ENCODE measurements at regions not wholly inside any gene's neighbourhood (a gene's known extent, or its start where the extent isn't known, plus 50 kb on each side); places are given as distances from the start of the nearest gene placed in this dataset.

GRCh38 chr4:115332078-115332477 is 218.7 kb upstream of the NDST4 start:
- no peak for DNase-seq (ENCODE audit: low spot score)

DNA sequence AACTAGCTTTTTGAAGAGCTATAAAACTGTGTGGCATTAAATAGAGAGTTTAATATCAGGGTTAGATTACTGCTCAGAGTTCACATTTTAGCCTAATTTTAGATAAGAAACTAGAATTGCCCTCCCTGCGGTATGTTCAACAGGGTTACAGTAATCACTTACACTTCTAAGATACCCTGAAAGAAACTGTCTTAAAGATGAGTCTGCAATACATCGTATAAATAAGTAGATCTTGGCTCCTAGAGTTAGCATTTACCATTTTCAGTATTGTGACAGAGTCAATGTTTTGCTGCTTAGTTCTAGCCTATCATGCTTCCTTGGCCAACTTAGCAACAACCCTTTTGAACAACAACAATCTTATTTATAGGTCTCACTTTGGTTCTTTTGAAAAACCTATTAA is 217.8 kb upstream of the NDST4 start:
- DNase-seq (ENCODE audit: low spot score), result no peak

DNA sequence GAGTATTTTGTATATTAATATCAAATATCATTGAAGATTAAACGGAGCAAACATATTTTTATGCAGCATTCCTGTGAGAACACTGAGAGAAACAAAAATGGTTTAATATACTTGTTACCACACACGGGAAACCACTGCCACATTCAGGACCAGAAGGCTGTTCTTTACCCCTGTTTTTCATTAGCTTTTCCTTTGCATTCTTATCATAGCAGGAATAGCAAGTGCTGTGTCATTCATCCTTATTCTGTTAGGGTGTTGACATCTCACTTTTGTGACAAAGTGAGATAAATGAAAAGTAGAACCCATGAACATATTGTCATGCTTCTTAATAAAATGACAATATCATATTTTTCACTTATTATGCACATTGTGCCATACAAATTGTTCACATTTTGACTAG is 212.4 kb upstream of the NDST4 start:
- DNase-seq (ENCODE audit: low spot score), result no peak

DNA sequence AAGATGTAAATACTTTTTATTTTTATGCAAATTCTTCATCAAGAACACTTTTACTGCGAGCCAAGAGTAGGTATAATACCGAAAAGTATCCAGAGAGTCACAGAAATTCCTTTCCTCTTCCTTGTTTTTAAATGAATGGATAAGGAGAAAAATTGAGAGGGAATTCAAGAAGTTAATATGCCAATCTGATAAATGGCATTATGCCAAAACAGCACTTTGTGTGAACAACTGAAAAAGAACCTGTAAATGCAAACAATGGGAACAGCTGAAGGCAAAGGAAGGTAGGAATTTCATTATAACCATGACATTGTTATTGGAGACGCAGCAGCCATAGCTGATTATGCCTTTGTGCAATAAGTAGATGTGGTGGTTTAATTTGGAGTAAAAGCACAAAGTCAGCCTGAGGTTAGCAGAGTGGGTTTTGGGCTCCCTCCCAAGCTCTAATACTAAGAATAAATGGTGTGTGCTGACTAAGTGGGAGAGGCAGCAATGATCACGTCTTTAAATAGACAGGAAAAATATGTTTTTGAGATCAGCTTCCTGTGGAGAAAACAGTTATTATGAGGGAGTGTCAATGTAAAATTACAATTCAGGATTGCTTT is 209.8 kb upstream of the NDST4 start:
- no peak for DNase-seq (ENCODE audit: low spot score)

GRCh38 chr4:115315182-115315581 is 201.8 kb upstream of the NDST4 start:
- no peak for DNase-seq (ENCODE audit: low spot score)

DNA sequence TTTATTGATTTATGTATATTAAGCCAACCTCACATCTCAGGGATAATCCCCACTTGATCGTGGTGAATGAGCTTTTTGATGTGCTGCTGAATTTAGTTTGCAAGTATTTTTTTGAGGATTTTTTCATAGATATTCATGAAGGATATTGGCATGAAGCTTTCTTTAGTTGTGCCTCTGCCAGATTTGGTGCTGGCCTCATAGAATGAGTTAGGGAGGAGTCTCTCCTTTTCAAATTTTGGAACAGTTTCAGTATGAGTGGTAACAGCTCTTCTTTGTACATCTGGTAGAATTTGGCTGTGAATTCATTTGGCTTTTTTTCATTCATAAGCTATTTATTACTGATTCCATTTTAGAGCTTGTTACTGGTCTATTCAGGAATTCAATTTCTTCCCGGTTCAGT is 197.2 kb upstream of the NDST4 start:
- DNase-seq (ENCODE audit: low spot score), result no peak

DNA sequence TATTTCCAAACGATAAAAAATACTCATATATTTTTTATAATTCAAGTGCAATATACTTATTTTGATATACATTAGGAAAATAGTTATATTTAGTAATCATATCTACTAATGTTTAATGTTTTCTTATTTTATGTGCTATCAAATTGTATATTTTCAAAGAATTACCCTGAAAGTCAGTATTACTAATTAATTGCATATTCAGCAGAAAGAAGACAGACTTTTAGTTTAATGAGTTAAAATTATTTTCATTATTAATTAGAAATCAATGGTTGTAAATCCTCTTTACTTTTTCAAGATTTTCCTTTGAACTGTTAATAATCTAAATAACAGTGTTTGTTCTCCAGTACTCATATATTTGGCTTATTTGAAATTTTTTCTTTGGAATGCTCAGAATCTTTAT is 181.3 kb upstream of the NDST4 start:
- DNase-seq (ENCODE audit: low spot score), result no peak

- DNase-seq (ENCODE audit: low spot score), result no peak
These were observed 179.7 kb upstream of the NDST4 start for GRCh38 chr4:115293093-115293462.

GRCh38 chr4:115292320-115293092 is 179.1 kb upstream of the NDST4 start:
- DNase-seq (ENCODE audit: low spot score), result no peak

DNA sequence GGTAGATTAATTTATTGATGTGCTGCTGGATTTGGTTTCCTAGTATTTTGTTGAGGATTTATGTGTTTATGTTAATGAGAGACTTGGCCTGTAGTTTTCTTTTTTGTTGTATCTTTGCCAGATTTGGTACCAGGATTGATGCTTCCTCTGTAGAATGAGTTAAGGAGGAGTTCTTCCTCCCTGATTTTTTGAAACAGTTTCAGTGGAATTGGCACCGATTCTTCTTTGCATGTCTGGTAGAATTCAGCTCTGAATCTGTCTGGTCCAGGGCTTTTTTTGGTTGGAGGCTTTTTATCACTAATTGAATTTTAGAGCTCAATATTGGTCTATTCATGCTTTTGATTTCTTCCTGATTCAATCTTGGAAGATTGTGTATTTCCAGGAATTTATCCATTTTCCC is 174.0 kb upstream of the NDST4 start:
- DNase-seq (ENCODE audit: low spot score), result no peak

GRCh38 chr4:115279330-115279729 is 165.9 kb upstream of the NDST4 start:
- DNase-seq (ENCODE audit: low spot score), result no peak

GRCh38 chr4:115278830-115279229 is 165.4 kb upstream of the NDST4 start:
- no peak for DNase-seq (ENCODE audit: low spot score)

DNA sequence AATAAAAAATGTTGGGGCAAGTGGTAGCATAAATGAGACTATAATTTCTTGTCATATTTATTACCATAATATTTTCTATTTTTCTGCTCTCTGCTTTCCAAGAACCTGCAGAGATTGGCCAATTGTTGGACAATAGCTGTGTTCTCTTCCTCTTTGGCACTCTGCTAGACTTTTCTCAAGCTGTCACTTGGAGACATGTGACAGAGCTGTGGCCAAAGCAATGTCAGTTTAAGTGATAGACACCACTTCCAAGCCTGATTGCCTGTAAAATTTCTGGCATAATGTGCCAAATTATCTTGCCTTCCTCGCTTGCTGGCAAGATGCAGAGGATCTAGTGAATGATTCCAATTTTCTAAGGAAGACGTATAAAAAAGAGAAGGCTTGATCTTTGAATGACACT is 162.2 kb upstream of the NDST4 start:
- DNase-seq (ENCODE audit: low spot score), result no peak

DNA sequence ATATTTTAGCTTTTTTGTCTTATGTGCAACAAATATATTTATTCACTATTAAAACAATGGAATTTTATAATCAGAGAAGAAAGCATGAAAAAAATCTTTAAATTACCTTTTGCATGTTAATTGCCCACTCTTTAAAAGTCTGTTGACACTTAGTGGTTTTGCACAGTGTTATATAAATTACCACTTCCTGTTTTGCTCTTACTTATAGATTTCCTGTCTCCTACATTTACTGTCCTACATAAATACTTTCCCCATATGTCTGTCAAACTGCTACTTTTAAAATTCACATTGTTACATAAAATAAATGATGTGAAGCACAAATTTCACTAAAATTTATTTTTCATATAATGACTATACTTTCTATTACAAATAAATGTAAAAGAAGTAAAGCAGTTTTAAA is 161.1 kb upstream of the NDST4 start:
- no peak for DNase-seq (ENCODE audit: low spot score)

GRCh38 chr4:115272594-115272993 is 159.2 kb upstream of the NDST4 start:
- no peak for DNase-seq (ENCODE audit: low spot score)

GRCh38 chr4:115272185-115272584 is 158.8 kb upstream of the NDST4 start:
- no peak for DNase-seq (ENCODE audit: low spot score)

DNA sequence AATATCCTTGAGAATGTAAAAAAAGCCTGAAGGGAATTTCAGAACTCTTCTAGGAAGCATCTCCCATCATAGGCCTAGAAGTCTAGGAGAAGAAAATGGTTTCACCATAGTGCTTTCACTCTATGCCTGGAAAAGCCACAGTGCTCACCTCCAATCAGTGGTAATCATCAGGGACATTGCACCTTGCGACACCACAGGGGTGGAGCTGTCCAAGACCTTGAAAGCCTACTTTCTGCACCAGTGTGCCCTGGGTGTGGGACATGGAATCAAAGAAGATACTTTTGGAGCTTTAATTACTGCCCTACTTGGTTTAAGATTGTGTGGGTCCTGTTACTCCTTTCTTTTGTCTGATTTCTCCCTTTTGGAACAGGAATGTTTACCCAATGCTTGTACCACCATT is 146.8 kb upstream of the NDST4 start:
- DNase-seq (ENCODE audit: low spot score), result no peak

DNA sequence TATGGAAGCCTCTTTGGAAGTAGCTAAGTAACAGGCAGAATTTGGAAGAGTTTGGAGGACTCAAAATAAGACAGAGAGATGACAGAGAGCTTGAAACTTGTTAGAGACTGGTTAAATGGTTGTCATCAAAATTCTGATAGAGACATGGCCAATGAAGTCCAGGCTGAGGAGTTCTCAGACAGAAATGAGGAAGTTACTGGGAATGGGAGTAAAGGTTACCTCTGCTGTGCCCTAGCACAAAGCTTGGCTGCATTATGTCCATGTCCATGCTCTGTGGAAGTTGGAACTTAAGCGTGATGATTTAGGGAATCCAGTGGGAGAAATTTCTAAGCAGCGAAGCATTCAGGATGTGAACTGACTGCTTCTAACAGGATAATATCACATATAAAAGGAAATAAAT is 146.2 kb upstream of the NDST4 start:
- DNase-seq (ENCODE audit: low spot score), result no peak

GRCh38 chr4:115249808-115250207 is 136.4 kb upstream of the NDST4 start:
- DNase-seq (ENCODE audit: low spot score), result no peak

DNA sequence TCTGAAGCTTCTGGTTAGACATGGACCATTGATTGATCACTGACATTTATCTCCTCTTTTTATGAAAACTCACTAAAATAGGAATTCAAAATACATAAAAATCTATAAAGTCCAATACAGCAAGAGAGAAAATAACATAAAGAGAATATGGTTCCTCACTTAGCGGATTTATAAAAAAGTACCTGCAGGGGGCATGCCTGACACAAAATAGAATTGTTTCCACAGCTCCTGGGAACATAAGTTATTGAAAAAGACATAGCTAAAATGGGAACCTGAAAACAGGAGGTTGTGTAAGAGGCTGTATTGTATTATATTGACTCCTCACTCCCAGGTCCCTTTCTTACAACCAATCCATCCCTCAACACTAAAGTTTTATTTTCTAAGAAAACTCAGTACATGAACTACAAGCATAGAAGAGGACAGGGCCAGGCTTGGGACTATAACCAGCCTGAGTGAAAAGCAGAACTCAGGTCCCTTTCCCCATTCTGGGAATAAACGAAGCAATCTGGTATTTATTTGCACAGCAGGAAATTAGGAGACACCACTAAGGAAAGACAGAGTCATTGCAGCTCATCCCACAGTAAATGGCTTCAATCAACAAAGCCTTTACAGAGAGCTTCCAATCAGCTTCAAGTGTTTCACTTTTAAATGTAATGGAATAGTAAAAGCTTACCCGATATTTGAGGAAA is 121.1 kb upstream of the NDST4 start:
- no peak for DNase-seq (ENCODE audit: low spot score)

GRCh38 chr4:115233600-115233999 is 120.2 kb upstream of the NDST4 start:
- DNase-seq (ENCODE audit: low spot score), result no peak

DNA sequence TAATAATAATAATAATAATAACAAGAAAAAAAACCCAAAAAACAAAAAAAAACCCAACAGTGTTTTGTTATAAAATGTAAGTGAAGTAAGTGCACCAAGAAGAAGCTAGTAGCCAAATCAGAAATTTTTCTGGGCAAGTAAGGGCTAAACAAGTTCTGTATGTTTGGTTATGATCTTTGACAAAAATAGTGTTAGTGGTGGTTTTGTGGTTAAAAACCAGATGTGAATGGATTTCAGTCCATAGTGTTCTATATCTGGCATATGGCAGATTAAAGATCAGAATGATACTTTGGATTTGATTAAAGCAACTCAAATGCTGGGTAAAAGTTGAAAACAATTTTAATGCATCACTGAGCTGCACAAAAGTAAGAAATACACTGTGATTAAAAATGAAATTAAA is 116.5 kb upstream of the NDST4 start:
- no peak for DNase-seq (ENCODE audit: low spot score)

DNA sequence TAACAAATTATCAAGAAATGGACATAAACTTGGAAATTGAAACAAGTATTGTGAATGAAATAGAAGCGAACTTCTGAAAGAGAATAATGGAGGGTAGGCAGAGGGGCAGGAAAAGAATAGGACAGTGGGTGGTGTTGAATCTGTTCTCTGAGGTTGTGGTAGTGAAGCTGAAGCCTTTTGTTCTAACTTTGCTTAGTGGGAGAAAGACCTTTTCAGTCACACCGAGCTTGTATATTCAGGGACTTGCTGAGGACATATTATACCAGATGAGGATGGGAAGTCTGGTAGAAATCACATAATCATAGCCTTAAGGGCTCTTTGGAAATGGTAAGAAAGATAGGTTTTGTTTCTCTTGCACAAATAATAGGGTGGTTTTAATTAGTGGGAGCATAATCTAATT is 115.4 kb upstream of the NDST4 start:
- no peak for DNase-seq (ENCODE audit: low spot score)

- no peak for DNase-seq (ENCODE audit: low spot score)
These were observed 108.6 kb upstream of the NDST4 start for GRCh38 chr4:115222061-115222460.

Measured in HuH-7.5 (cell line).